LNCAP (cell line): ENCODE measurements at regions not wholly inside any gene's neighbourhood (a gene's known extent, or its start where the extent isn't known, plus 50 kb on each side); places are given as distances from the start of the nearest gene placed in this dataset.

Experiments used
- TF ChIP-seq, protein P1 (sequence below): fragments of 450-650 bp; IDR thresholded peaks from 2 replicates; pipeline ENCODE4 v1.5.1; 2017; ENCODE audit warnings: mild to moderate bottlenecking

DNA sequence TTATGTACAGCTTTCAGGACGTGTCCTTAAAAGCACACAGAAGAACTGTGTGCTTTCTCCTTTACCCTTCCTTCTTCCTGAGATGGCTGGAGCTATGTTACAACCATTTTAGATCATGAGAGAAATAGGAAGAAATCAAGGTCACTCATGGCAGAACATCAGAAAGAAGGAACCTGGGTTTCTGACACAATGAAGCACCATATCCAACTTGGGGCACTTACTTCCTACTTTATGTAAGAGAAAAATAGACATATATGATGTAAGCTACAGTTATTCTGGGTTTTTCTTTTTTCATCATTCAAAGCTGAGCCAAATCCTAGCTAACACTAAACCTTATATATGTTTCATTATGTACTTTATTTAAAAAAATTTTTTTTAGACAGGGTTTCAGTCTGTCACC, 79.5 kb downstream of the FAM161A start:
- TF ChIP-seq, protein P1, sequence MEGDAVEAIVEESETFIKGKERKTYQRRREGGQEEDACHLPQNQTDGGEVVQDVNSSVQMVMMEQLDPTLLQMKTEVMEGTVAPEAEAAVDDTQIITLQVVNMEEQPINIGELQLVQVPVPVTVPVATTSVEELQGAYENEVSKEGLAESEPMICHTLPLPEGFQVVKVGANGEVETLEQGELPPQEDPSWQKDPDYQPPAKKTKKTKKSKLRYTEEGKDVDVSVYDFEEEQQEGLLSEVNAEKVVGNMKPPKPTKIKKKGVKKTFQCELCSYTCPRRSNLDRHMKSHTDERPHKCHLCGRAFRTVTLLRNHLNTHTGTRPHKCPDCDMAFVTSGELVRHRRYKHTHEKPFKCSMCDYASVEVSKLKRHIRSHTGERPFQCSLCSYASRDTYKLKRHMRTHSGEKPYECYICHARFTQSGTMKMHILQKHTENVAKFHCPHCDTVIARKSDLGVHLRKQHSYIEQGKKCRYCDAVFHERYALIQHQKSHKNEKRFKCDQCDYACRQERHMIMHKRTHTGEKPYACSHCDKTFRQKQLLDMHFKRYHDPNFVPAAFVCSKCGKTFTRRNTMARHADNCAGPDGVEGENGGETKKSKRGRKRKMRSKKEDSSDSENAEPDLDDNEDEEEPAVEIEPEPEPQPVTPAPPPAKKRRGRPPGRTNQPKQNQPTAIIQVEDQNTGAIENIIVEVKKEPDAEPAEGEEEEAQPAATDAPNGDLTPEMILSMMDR, result no peak

DNA sequence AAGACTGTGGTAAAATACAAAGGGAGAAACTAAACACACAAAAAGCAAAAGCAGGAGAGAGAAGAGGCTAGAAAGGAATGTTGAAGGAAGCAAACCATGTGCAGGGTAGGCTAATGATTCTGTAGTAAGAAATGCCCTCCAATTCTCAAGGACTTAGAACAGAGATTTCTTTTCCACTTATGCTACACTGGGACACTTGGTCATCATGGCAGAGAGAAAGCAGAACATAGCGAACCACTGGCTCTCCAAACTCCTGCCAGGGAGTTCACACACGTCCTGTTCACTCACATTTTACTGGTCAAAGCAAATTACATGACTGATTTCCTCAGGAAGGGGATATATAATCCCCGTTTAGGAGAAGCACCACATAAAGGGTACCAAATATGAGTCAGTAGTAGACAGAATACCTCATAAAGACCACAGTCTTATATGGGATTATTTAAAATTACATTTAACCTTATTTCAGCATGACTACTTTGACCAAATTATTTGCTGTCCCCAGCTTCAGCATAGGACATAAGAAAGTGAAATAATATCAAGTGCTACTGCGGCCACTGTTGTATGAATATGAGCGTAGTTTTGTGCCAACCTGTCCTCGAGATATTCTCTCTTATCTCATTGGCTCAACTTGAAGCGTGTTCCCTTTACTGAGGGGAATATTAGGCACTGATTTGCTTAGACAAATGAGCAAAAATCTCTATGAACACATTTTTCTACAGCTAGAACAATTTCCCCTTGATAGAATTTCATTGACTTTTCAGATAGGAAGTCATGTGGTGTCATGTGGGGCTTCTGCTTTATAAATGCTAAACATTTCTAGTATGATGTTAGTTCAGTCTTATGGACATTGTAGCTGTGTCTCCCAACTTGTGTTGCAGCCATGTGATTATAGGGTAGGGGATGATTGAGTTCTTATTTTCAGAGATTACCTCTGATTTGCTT, 81.7 kb downstream of the FAM161A start:
- TF ChIP-seq, protein P1, result no peak

DNA sequence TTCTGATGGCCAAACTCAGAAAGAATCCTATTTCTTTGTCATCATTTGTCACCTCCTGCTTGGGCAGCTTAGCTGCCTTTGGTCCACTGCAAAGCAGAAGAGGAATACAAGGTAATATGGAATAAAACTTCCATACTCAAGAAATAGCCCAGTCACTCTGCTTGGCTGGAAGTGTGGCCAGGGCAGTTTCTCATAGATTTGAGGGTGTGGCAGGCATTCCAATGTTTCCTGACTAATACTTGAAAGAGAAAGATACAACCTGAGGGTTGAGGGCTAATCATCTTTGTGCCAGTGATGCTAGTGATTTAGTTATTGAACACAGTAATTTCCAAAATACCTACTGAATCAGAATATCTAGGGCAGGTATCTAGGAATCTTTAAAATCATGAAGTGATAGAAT, 83.1 kb downstream of the FAM161A start:
- TF ChIP-seq, protein P1, result no peak

DNA sequence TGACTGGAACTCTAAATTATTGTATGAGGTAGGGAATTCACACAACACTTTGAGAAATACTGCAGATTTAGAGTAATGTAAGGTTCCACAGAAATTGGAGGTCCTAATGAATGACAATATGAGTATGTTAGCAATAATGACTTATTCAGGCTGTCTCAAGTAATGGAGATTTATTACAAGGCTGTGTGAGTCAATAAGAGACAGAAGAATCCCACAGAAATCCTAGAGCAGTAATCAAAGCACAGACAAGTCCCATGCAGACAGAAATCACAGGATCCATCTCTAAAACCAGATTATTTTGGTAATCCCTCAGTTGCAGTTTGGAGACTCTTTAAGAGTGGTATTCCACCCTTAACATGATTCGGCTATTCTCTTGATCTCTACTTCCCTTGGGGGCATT, 83.6 kb downstream of the FAM161A start:
- TF ChIP-seq, protein P1, result no peak

DNA sequence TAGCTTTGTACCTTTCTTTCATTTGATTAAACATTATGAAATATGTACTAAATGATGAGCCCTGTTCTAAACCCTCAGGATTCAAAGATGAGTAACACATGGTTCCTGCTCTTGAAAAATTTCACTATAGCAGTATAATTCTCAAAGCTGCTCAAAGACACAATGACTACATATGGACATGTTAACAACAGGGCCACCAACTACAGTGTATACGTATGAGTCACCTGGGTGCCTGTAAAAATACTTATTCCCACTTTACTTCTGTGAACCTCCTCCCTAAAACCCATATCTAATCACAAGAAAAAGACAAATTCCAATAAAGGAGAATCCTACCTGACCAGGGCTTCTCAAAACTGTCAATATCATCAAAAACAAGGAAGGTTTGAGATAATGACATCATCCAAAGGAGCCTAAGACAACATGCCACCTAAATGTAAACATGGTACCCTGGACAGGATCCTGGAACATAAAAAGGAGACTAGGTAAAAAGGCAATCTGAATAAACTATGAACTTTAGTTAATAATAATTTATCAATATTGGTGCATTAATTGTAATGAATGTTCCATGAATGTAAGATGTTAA, 84.7 kb downstream of the FAM161A start:
- TF ChIP-seq, protein P1, result no peak

DNA sequence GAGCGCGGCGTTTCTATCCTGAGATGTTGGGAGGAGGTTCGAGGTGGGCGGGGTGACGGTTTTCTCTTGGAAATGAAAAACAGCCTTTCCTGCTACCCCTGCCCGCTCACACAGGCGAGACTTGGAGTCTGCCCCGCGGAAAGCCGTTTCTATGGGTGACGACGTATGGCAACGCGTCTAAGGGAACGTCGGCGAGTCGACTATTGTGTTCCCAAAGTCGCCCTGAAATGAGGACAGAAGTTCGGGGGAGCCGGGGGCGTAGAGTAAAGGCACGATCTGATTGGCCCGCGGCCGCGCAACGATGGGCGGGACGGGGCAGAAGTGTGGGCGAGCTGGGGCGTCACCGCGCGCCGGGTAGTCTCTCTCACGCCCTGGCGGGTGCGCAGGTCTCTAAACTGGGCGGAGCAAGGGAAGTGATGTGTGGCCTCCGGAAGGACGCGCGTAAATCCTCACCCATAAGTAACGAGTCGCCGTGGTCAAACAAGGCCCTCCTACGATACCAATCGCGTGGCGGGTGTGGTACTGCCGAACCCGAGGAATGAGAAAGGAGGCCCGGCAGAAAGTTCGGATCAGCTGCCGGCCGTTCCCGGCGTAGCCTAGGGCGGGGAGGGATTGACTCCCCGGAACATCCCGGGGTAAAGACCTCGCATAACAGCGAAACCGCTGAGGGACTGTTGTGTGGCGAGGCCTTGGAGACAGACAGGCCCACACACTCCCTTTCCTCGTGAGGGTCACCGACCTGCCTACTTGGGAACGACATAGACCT, 89.6 kb downstream of the FAM161A start:
- TF ChIP-seq, protein P1, result no peak

DNA sequence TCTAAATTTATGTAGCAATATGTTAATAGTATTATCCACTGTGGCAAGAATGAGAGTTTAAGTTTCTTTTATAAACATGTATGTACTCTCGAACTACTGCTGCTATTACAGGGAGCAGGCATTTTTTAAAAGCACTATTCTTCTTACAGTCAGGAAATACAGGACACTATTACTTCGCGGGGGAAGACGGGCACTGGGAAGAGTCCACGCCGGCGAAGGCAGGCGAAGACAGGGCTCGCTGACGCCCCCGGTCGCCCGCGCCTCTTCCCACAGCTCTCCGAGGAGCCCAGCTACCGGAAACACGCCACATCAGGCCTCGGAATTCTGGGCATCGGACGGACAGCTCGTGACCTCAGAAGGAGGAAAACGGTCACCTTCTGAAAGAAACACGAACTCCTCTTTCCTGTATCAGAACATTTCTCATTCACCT, 90.2 kb downstream of the FAM161A start:
- TF ChIP-seq, protein P1, result no peak; the same call in 1 of the 2 replicates
